ENCODE measurements at regions not wholly inside any gene's neighbourhood (a gene's known extent, or its start where the extent isn't known, plus 50 kb on each side); places are given as distances from the start of the nearest gene placed in this dataset.

- H3K27ac ChIP-seq (ENCODE audit: insufficient read depth, low read length), result no peak overlapping the region
- H2AFZ ChIP-seq (replicated peaks; ENCODE audit: low read length, poor library complexity), result no peak overlapping the region
- H4K20me1 ChIP-seq (ENCODE audit: insufficient read depth, low read length), result no peaks in the 10 kb centered on the region
- BruUV-seq (replicated peaks), result no TSS peak
- intact Hi-C loops (cut with micrococcal nuclease), result no loop called here
- no peaks in the 10 kb centered on the region for H3K36me3 ChIP-seq (ENCODE audit: control insufficient read depth, insufficient read depth, low read length)
- CTCF ChIA-PET, result no interaction called here
- WGBS, 2 experiments (ENCODE audit: extremely low coverage in 2 of 2, insufficient read length in 1 of 2), result no CpG with 5 or more reads among the region's 2 CpGs
- H2AK9ac ChIP-seq (replicated peaks; ENCODE audit: low read depth, low read length, poor library complexity), result no peak overlapping the region
- no peak overlapping the region for H3K23ac ChIP-seq (ENCODE audit: low read depth, low read length)
- H2BK15ac ChIP-seq (ENCODE audit: low read depth, low read length), result no peak overlapping the region
- no peak overlapping the region for H3K18ac ChIP-seq (ENCODE audit: low read depth, low read length)
- no peak overlapping the region for H2BK120ac ChIP-seq (ENCODE audit: low read depth, low read length)
- H3K9me1 ChIP-seq (ENCODE audit: insufficient read depth, low read length), result no peaks in the 10 kb centered on the region
- H3K4ac ChIP-seq (ENCODE audit: low read depth, low read length), result no peak overlapping the region
- H4K91ac ChIP-seq (ENCODE audit: insufficient read depth, low read depth, low read length), result no peak overlapping the region
- H3K27me3 ChIP-seq (ENCODE audit: control insufficient read depth, insufficient read depth, low read length), result no peaks in the 10 kb centered on the region
- H3K9ac ChIP-seq (ENCODE audit: low read depth, low read length), result no peak overlapping the region
- no peak overlapping the region for H4K5ac ChIP-seq (ENCODE audit: low read depth, low read length)
- ATAC-seq (ENCODE audit: low read depth) (no peak), DNase-seq (no peak)
- H4K8ac ChIP-seq (ENCODE audit: low read depth in 2 of 2, low read length in 2 of 2), result no peak overlapping the region
- no peaks in the 10 kb centered on the region for H3K4me1 ChIP-seq (ENCODE audit: control insufficient read depth, insufficient read depth, low read length)
- peaks cover 8% of the 10 kb centered on the region; the same call in 1 of the 2 replicates for H3K9me3 ChIP-seq (ENCODE audit: control insufficient read depth, insufficient read depth, low read length)
- in situ Hi-C loops (cut with MboI; ENCODE audit: low sequenced_read_pairs), result no loop called here
- POLR2A ChIA-PET (ENCODE audit: unreplicated experiment), result no interaction called here
- no peak overlapping the region for H3K56ac ChIP-seq (ENCODE audit: extremely low read depth, insufficient read depth, low read length)
- H2BK5ac ChIP-seq (ENCODE audit: low read depth, low read length, poor library complexity, severe bottlenecking), result no peak overlapping the region
- no peak overlapping the region for H2BK20ac ChIP-seq (ENCODE audit: low read depth, low read length)
- H3K4me3 ChIP-seq (ENCODE audit: insufficient read depth, low read depth, low read length), result no peak overlapping the region
- dilution Hi-C loops (cut with HindIII; ENCODE audit: low sequenced_read_pairs, unreplicated experiment), result no loop called here
- no peak overlapping the region for H3K14ac ChIP-seq (replicated peaks; ENCODE audit: low read depth, low read length)
- no peak overlapping the region for H3K4me2 ChIP-seq (ENCODE audit: low read depth, low read length)
- no peak overlapping the region for H2AK5ac ChIP-seq (ENCODE audit: low read depth, low read length)
- TF ChIP-seq CHD1 (IDR thresholded peaks at IDR 0.05; ENCODE audit: low read depth, low read length) (no peak), RFX5 (IDR thresholded peaks at IDR 0.05; ENCODE audit: low read depth, low read length) (no peak), MAFK (IDR thresholded peaks at IDR 0.05; ENCODE audit: low read depth, low read length) (no peak), CEBPB (IDR thresholded peaks at IDR 0.05; ENCODE audit: low read depth, low read length) (no peak), BHLHE40 (IDR thresholded peaks at IDR 0.05; ENCODE audit: low read depth, low read length) (no peak), POLR2A (IDR thresholded peaks at IDR 0.05; ENCODE audit: low read depth, low read length) (no peak), CTCF (conservative IDR thresholded peaks at IDR 0.05; ENCODE audit: low read depth, low read length) (no peak), RAD21 (IDR thresholded peaks at IDR 0.05; ENCODE audit: low read length) (no peak), RCOR1 (IDR thresholded peaks at IDR 0.05; ENCODE audit: insufficient replicate concordance, low read length) (no peak), MXI1 (IDR thresholded peaks at IDR 0.05; ENCODE audit: borderline replicate concordance, low read depth, low read length) (no peak), NFE2L2 (IDR thresholded peaks at IDR 0.05; ENCODE audit: low read depth, low read length) (no peak), MAZ (IDR thresholded peaks at IDR 0.05; ENCODE audit: borderline replicate concordance, low read depth, low read length) (no peak), SMC3 (IDR thresholded peaks at IDR 0.05; ENCODE audit: low read depth, low read length) (no peak), USF2 (IDR thresholded peaks at IDR 0.05; ENCODE audit: low read depth, low read length) (no peak)
- no peaks in the 10 kb centered on the region for H3K79me1 ChIP-seq (ENCODE audit: low read depth in 1 of 2, low read length in 2 of 2)
Measured at GRCh38 chr7:109926738-109927137, 1164.2 kb upstream of the LRRN3 start.
